GM20000 (cell line): ENCODE measurements at regions not wholly inside any gene's neighbourhood (a gene's known extent, or its start where the extent isn't known, plus 50 kb on each side); places are given as distances from the start of the nearest gene placed in this dataset.
"Not testable (repeated sequence)": the region's sequence is repeated elsewhere in the genome, so short reads cannot be mapped to it uniquely, and the experiment has no call there.

Source experiments
- DNase-seq: peaks from one replicate; pipeline ENCODE4 v3.0.0; 2012; ENCODE audit warnings: low spot score
- CTCF ChIP-seq: IDR thresholded peaks from 2 replicates; pipeline ENCODE4 v1.5.1; 2012; ENCODE audit warnings: mild to moderate bottlenecking, control low read depth; ENCODE audit errors: extremely low read depth, missing control alignments

- no peak for TF ChIP-seq CTCF
Measured at GRCh38 chr14:27320261-27320660, 722.4 kb upstream of the NOVA1 start.

GRCh38 chr14:27327095-27327494 lies 729.3 kb upstream of the NOVA1 start:
- no peak for DNase-seq
- no peak for TF ChIP-seq CTCF

More at GRCh38 chr14:27320261-27320660, 722.4 kb upstream of the NOVA1 start:
- DNase-seq, result no peak

- TF ChIP-seq CTCF, result no peak
Measured at GRCh38 chr14:27338012-27338411, 740.2 kb upstream of the NOVA1 start.

GRCh38 chr14:27363036-27363435 lies 765.2 kb upstream of the NOVA1 start:
- not testable (repeated sequence) for DNase-seq

More at GRCh38 chr14:27338012-27338411, 740.2 kb upstream of the NOVA1 start:
- no peak for DNase-seq

- no peak for TF ChIP-seq CTCF
- no peak for DNase-seq
Measured at GRCh38 chr14:27366596-27366995, 768.8 kb upstream of the NOVA1 start.

GRCh38 chr14:27367345-27367744 lies 769.5 kb upstream of the NOVA1 start:
- TF ChIP-seq CTCF, result no peak
- no peak for DNase-seq

- DNase-seq, result no peak
- TF ChIP-seq CTCF, result no peak
Measured at GRCh38 chr14:27370074-27370473, 772.2 kb upstream of the NOVA1 start.

GRCh38 chr14:27370775-27371174 lies 772.9 kb upstream of the NOVA1 start:
- TF ChIP-seq CTCF, result no peak
- DNase-seq, result no peak
